Ishikawa (cell line): ENCODE measurements at regions not wholly inside any gene's neighbourhood (a gene's known extent, or its start where the extent isn't known, plus 50 kb on each side); places are given as distances from the start of the nearest gene placed in this dataset.

ENCODE experiments used
- CEBPB ChIP-seq: IDR thresholded peaks from 2 replicates; pipeline ENCODE4 v1.6.1; 2012
- CREB1 ChIP-seq: IDR thresholded peaks from 2 replicates; pipeline ENCODE4 v1.6.1; 2012; ENCODE audit warnings: low read depth
- EGR1 ChIP-seq: IDR thresholded peaks from 2 replicates; pipeline ENCODE4 v1.6.1; 2012
- EP300 ChIP-seq: IDR thresholded peaks from 2 replicates; pipeline ENCODE4 v1.6.1; 2012; ENCODE audit warnings: borderline replicate concordance
- FOXM1 ChIP-seq: IDR thresholded peaks from 2 replicates; pipeline ENCODE4 v1.6.1; 2012; ENCODE audit warnings: low read depth, borderline replicate concordance
- NFIC ChIP-seq: IDR thresholded peaks from 2 replicates; pipeline ENCODE4 v1.6.1; 2012
- RAD21 ChIP-seq: IDR thresholded peaks from 2 replicates; pipeline ENCODE4 v1.6.1; 2012; ENCODE audit warnings: low read depth
- REST ChIP-seq: IDR thresholded peaks from 2 replicates; pipeline ENCODE4 v1.6.1; 2012; ENCODE audit warnings: low read depth, mild to moderate bottlenecking
- TAF1 ChIP-seq: IDR thresholded peaks from 2 replicates; pipeline ENCODE4 v1.6.1; 2012; ENCODE audit warnings: low read depth, mild to moderate bottlenecking
- TCF12 ChIP-seq: IDR thresholded peaks from 2 replicates; pipeline ENCODE4 v1.6.1; 2012; ENCODE audit warnings: low read depth
- TEAD4 ChIP-seq: IDR thresholded peaks from 2 replicates; pipeline ENCODE4 v1.6.1; 2012
- YY1 ChIP-seq: IDR thresholded peaks from 2 replicates; pipeline ENCODE4 v1.6.1; 2012; ENCODE audit warnings: low read depth
- ZBTB7A ChIP-seq: IDR thresholded peaks from 2 replicates; pipeline ENCODE4 v1.6.1; 2012; ENCODE audit warnings: low read depth
- TF ChIP-seq, protein P1 (sequence below): IDR thresholded peaks from 2 replicates; pipeline ENCODE4 v1.6.1; 2012
- TF ChIP-seq, protein P2 (sequence below): IDR thresholded peaks from 2 replicates; pipeline ENCODE4 v1.6.1; 2012

- TF ChIP-seq REST (no peak), TEAD4 (no peak), EGR1 (no peak), YY1 (no peak), CEBPB (no peak), CREB1 (no peak), NFIC (no peak), EP300 (no peak), RAD21 (no peak), TCF12 (no peak), ZBTB7A (no peak), TAF1 (no peak), FOXM1 (no peak)
- TF ChIP-seq, protein P1, sequence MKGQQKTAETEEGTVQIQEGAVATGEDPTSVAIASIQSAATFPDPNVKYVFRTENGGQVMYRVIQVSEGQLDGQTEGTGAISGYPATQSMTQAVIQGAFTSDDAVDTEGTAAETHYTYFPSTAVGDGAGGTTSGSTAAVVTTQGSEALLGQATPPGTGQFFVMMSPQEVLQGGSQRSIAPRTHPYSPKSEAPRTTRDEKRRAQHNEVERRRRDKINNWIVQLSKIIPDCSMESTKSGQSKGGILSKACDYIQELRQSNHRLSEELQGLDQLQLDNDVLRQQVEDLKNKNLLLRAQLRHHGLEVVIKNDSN = no peak
- TF ChIP-seq, protein P2, sequence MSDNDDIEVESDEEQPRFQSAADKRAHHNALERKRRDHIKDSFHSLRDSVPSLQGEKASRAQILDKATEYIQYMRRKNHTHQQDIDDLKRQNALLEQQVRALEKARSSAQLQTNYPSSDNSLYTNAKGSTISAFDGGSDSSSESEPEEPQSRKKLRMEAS = no peak
Measured at GRCh38 chr2:215749092-215749957, 264.0 kb downstream of the MREG start.

DNA sequence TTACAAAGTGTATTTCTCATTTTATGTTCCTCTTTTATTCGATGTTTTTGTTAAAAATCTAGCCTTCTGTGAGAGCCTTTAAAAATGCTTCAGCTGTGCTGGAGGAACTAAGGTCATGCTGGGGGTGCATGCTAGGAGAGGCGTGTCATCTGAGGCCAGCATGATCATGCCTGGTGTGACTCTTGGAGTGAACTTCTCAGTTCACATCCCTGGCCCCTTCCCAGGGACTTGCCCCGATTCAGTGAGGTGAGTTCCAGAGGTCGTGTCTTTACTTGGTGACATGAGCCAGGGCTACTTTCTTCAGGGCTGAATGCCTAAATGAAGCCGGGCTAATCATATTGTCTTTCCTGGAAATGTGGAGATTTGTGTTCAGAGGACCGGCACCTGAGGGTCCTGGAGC is 264.9 kb downstream of the MREG start:
- no peak for TF ChIP-seq EP300
- TF ChIP-seq NFIC = no peak
- no peak for TF ChIP-seq TCF12
- no peak for TF ChIP-seq ZBTB7A
- TF ChIP-seq, protein P1 = no peak
- no peak for TF ChIP-seq TAF1
- no peak for TF ChIP-seq FOXM1
- TF ChIP-seq REST = no peak
- TF ChIP-seq RAD21 = no peak
- no peak for TF ChIP-seq CEBPB
- no peak for TF ChIP-seq TEAD4
- TF ChIP-seq, protein P2 = no peak
- TF ChIP-seq YY1 = no peak
- no peak for TF ChIP-seq EGR1
- no peak for TF ChIP-seq CREB1

GRCh38 chr2:215746887-215747615 is 266.3 kb downstream of the MREG start:
- TF ChIP-seq ZBTB7A (no peak), CREB1 (no peak), RAD21 (no peak), FOXM1 (no peak), EGR1 (no peak), CEBPB (no peak), EP300 (no peak), NFIC (no peak), TEAD4 (no peak), TCF12 (no peak), YY1 (no peak), REST (no peak), TAF1 (no peak)
- TF ChIP-seq, protein P1 = no peak
- TF ChIP-seq, protein P2 = no peak
